Activated gamma-delta T cell treated with anti-CD3 and anti-CD28 coated beads, Interleukin-2, amount 50 U/mL, for 16 hours (primary cell): ENCODE measurements at regions not wholly inside any gene's neighbourhood (a gene's known extent, or its start where the extent isn't known, plus 50 kb on each side); places are given as distances from the start of the nearest gene placed in this dataset.

Experiments used
- DNase-seq: peaks from one replicate; pipeline ENCODE4 v3.0.0-alpha.2; 2020; ENCODE audit warnings: low read depth

DNA sequence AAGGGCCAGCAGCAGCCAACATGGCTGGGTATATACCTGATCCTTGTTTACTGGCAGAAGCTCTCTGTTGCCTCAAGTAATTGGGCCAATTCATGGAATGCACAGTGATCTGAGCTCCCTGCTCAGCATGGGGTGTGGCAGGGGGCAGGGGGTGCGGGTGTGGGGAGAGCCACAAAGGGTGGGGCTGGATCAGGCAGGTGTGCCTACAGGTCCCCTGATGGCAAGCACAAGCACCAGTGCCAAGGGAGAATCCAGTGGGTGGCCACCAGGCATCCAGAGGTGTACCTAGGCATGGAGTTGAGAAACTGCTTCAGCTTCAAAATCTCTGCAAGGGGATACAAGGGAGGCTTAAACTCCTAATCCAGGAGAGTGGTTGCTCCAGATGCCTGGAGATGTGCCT is 235.8 kb upstream of the TLE4 start:
- DNase-seq: no peak

GRCh38 chr9:79341561-79341960 is 230.2 kb upstream of the TLE4 start:
- no peak for DNase-seq

DNA sequence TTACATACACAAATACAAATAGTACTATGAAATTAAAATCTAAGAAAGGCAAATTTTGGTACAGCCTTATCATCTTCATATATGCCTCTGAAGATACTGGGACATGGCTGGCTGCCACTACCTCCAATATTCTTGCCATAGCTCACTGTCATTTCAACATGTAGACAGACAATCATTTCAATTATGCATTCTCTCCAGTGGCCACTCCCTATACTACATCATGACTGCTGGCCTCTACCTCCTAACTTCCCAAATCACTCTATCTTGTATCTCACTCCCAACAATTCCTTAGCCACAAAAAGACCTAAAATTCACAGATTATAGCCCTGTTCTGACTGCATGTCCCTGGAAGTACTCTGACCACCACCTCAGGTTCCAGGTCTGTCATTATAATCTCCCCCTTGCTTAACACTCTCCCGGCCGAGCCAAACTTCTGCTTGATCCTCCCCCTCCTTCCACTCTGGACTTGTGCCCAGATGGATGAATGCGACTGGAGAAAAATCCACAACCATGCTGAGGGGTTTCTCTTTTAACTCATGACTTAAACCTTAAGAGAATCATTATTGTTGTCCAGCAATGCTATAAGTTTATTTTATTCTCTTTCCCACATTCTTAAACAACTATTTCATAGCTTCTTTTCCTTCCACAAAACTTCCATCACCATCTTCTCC is 225.3 kb upstream of the TLE4 start:
- DNase-seq: no peak

DNA sequence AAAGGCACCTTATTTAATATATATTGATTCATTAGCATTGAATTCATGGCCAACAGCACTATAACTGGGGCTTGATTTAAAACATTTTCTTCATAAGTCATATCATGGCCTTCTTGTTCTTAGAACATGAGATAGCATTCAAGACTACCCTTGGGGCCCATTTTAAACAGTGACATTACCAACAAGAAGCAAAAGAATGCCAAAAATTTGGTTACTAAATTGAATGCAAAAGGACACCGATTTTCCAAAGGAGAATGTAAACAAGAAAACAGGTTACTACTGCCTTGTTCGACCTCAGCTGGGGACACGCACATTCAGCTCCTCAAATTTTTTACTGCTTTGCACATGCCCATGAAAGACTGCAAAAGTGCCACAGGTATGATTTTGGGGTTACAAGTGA is 219.4 kb upstream of the TLE4 start:
- no peak for DNase-seq

DNA sequence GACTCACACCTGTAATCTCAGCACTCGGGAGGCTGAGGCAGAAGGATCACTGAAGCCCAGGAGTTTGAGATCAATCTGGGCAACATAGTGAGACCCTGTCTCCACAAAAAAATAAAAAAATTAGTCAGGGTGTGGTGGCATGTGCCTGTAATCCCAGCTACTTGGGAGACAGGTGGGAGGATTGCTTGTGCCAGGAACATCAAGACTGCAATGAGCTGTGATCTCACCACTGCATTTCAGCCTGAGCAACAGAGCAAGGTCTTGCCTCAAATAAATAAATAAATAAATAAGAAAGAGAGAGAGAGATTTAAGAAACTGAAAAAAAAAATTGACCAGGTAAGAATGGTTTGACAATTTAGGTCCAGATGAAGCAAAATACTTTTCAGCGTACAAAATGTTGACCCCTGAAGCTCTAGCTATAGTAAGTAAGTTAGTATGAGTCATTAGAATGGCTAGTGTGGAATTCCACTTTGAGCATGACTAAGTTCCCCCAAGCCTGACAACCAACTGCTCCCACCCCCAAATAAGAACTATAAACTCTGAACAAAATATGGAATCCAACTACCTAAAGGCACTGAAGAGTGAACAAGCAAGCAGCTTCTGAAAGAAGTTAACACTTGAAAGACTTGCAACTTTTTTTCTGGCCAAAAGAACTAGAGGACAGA is 217.8 kb upstream of the TLE4 start:
- no peak for DNase-seq

DNA sequence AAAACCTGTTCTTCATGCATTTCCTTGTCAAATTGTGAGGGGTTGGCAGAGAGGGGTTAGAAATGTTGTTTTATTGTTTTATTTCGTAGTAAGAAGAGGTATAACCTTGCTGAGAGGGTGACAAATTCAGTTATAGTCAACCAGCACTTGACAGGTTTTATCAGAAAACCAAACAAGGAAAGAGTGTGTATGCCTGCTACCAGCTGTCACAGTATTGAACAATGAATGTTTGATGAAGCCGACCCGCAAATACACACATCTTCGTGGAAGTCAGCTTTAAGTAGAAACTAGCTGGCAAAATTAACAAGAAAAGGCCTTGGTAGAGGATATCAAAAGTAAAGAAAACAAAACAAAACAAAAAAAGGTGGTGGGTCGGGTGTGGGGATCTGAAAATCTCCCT is 214.6 kb upstream of the TLE4 start:
- DNase-seq: no peak

DNA sequence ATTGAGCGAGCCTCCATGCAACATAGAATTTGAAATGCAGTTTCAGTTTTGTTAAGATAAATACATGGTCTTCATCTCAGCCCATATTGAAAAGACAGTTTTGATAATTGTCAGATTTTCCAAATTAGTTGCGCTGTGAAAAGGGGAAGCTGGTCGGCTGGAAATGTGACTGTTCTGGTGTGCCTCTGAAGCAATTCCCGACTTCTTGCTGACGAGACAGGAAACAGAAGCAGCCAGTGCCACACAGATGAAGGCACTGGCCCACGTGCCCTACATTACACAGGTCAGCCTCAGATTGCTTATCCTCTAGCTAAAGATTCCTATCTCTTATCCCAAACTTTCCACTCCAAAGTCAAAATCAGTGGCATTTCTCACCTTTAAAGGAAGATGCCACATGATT is 214.1 kb upstream of the TLE4 start:
- DNase-seq: no peak

DNA sequence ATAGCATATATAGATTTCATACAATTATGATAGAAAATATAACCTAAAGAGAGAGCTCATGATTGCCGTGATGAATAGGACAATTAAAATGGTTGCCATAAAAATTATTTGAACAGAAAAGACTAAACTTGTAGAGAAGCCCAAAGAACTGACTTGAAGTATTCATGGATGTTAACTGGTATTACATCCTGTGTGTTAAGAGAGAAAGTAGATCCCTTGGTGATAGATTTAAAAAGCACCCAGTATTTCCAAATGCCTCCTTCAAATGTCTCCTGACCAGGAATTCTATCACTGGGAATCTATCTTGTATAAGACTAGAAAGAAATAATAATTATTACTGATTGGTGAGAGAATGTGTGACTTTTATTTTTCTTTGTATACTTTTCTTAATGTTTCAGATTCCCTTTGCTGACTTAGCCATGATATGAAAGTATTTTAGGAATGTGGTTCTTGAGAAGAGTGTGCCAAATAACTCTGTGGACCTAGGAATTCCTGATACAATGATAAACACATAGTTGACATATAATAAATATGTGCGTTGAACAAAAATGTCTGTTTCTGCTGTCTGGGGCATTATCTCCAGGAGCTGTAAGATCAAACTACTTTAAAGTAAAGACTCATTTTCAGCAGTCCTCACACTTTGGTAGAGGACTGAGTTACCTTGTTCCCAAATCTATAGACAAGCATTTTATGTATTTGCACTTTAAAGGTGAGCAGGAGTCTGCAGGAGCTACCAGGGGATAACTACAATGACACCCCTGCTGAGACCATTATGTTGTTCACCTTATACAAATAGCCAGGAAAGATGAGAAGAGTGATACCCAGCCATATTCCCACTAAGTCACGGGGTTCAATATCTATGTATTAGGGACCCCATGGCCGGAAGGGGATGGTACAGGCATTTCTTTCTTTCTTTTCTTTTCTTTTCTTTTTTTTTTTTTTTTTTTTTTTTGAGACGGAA is 211.1 kb upstream of the TLE4 start:
- DNase-seq: no peak

- no peak for DNase-seq
These were observed 209.4 kb upstream of the TLE4 start for GRCh38 chr9:79362100-79363081.

- no peak for DNase-seq
These were observed 202.1 kb upstream of the TLE4 start for GRCh38 chr9:79369676-79370075.

DNA sequence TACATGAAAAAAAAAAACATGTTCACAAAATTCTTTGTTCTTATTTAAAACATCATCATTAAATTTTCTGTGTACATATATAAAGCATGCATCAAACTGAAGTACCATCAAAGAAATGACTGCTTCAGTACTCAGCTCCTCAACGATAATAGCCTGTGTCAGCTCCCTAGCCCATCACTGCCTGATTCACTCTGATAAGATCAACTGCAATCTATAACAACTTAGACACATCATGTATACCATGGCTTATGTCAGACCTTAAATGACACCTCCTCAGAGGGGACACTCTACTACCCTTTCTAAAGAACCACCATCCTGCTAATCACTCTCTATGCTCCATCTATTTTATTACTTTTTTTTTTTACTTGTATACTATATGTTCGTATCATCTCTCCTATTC is 200.5 kb upstream of the TLE4 start:
- no peak for DNase-seq

DNA sequence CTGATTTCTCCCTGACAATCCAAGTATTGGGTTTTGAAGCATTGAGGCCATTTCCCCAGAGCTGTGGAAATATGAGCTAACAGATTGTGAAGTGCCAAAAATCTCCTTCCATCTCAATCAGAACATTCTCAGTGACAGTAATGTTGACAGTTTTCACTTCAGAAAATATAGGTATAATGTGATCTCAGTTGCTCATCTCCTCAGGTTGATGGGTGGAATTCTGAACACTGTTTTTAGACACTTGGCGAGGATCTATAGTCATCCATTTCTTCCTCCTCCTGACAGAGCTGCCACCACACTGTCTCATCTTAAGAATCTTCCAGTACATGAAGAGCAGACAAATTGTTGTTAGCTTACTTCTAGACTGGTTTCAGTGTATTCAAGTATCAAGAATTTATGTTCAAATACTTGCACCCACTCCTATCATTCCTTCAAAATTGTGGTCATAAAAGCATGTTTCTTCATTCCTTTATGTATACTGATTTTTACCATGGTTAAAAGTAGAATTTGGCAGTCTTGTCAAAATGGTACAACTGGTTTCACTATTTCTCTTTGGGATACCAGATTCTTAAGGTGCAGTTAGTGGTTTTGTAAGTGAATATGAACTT is 199.7 kb upstream of the TLE4 start:
- DNase-seq: no peak

DNA sequence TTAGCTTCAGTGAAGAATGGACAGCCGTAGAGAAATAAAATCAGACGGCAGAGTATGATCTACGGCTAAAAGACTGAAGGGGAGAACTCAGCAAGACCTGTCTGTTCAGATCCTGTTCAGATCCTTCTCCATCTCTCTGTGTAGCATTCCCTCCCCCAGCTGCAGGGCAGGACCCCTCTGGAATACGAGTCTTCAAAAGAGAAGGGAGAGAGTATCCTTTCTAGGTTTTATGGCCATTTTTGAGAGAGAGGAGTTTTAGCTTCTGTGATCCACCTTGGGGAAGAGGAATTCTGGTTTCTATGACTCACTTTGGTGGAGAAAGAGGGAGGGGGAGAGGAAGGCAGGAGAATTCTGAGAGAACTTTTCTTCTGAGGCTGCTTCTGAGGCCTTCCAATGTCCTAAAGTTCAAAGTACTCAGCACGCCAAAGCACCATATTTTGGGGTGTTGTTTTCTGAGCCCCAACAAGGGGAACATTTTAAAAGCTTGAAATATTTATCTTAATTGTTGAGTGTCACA is 194.4 kb upstream of the TLE4 start:
- DNase-seq: no peak

GRCh38 chr9:79378107-79378506 is 193.7 kb upstream of the TLE4 start:
- DNase-seq: no peak

- DNase-seq: no peak
These were observed 189.7 kb upstream of the TLE4 start for GRCh38 chr9:79382044-79382443.

- DNase-seq: no peak
These were observed 189.3 kb upstream of the TLE4 start for GRCh38 chr9:79382458-79382857.

DNA sequence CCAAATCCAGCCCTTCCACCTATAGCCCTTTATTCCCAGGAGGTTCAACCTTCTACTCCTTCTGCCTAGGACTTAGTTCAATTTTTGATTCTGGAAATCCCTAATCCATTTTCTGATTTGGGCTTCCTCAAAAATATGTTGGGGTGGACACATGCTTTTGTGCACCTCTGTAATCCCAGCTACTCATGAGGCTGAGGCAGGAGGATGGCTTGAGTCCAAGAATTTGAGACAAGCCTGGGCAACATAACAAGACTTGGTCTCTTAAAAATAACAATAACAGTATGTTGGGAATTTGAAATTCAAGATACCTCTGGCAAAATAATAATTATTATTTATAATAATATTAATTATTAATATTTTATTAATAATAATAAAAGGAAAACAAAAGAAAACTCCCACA is 188.7 kb upstream of the TLE4 start:
- no peak for DNase-seq

DNA sequence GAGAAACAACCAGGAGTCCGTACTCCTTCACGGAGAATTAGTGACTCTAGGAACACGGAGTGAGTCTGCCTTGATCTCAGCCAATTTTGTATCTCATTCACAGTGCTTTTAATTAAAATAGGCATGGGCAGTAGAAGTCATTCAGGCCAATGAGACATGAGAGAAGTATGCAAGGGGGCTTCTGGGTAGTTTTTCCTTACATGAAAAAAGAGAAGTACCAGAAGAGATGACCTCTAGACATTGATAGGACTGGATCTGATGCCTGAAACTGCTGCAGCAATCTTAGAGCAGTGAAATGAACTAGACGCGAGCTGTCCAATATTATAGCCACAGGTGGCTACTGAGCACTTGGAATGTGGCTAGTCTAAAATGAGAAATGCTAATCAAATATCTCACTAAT is 187.7 kb upstream of the TLE4 start:
- no peak for DNase-seq

DNA sequence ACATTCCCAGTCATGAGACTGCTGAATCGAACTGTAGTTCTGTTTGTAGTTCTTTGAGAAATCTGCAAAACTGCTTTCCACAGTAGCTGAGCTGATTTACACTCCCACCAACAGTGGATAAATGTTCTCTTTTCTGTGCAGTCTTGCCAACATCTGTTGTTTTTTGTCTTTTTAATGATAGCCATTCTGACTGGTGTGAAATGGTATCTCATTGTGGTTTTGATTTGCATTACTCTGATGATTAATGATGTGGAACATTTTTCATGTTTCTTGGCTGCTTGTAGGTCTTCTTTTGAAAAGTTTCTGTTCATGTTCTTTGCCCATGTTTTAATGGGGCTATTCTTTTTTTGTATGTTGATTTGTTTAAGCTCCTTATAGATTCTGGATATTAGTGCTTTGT is 187.3 kb upstream of the TLE4 start:
- no peak for DNase-seq

GRCh38 chr9:79387101-79387835 is 184.5 kb upstream of the TLE4 start:
- DNase-seq: no peak
